ENCODE measurements at regions not wholly inside any gene's neighbourhood (a gene's known extent, or its start where the extent isn't known, plus 50 kb on each side); places are given as distances from the start of the nearest gene placed in this dataset.

GRCh38 chr2:160905862-160906261 lies 254.4 kb upstream of the TANK start:
- Histone ChIP-seq H3K79me2 (ENCODE audit: insufficient read depth, low read length) (no peaks in the 10 kb centered on the region), H3K9me3 (ENCODE audit: low read length) (no peaks in the 10 kb centered on the region), H3K9me2 (ENCODE audit: low read depth, low read length) (no peaks in the 10 kb centered on the region), H4K20me1 (ENCODE audit: insufficient read depth, low read length) (no peaks in the 10 kb centered on the region), H3K4me3 (ENCODE audit: low read depth, low read length, poor library complexity, severe bottlenecking) (no peak overlapping the region), H2AFZ (ENCODE audit: low read length) (no peak overlapping the region), H3K27ac (ENCODE audit: low read depth, low read length, poor library complexity, severe bottlenecking) (no peak overlapping the region), H3K4me2 (ENCODE audit: low read length) (no peak overlapping the region), H3K4me1 (ENCODE audit: insufficient read depth, low read length, severe bottlenecking) (no peaks in the 10 kb centered on the region), H3K27me3 (ENCODE audit: insufficient read depth, low read length) (no peaks in the 10 kb centered on the region), H3K36me3 (ENCODE audit: insufficient read depth, low read length) (no peaks in the 10 kb centered on the region), H3F3A (ENCODE audit: insufficient read depth, low read length) (no peaks in the 10 kb centered on the region), H3K9ac (ENCODE audit: low read length) (no peak overlapping the region)
- TF ChIP-seq EZH2 (IDR thresholded peaks at IDR 0.05; ENCODE audit: borderline replicate concordance, low read length) (no peak), CTCF (IDR thresholded peaks at IDR 0.05; ENCODE audit: low read length) (no peak)

DNA sequence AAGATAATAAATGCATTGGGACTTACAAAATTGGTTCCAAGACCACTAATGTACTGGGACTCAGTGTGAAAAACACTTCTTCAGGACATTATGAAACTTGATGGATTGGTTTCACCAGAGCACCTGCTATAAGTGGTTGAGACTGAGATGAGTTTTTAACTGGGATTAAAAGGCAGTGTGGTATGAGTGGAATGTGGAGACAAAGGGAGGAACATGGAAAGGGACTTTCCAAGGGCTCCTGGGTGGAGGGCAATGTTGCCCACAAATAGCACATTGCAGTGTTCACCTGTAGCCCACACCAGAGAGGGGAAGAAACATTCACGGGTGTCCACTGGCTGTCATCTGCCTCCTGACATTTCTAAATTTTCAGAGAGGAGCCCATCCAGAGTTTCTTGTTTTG lies 253.3 kb upstream of the TANK start:
- Histone ChIP-seq H3K4me1 (ENCODE audit: insufficient read depth, low read length, severe bottlenecking) (no peaks in the 10 kb centered on the region), H3K4me2 (ENCODE audit: low read length) (no peak overlapping the region), H3K4me3 (ENCODE audit: low read depth, low read length, poor library complexity, severe bottlenecking) (no peak overlapping the region), H2AFZ (ENCODE audit: low read length) (no peak overlapping the region), H3K27ac (ENCODE audit: low read depth, low read length, poor library complexity, severe bottlenecking) (no peak overlapping the region), H3K79me2 (ENCODE audit: insufficient read depth, low read length) (no peaks in the 10 kb centered on the region), H3K9me2 (ENCODE audit: low read depth, low read length) (no peaks in the 10 kb centered on the region), H3K9ac (ENCODE audit: low read length) (no peak overlapping the region), H4K20me1 (ENCODE audit: insufficient read depth, low read length) (no peaks in the 10 kb centered on the region), H3K27me3 (ENCODE audit: insufficient read depth, low read length) (no peaks in the 10 kb centered on the region), H3K36me3 (ENCODE audit: insufficient read depth, low read length) (no peaks in the 10 kb centered on the region), H3K9me3 (ENCODE audit: low read length) (no peaks in the 10 kb centered on the region), H3F3A (ENCODE audit: insufficient read depth, low read length) (no peaks in the 10 kb centered on the region)
- TF ChIP-seq CTCF (IDR thresholded peaks at IDR 0.05; ENCODE audit: low read length) (no peak), EZH2 (IDR thresholded peaks at IDR 0.05; ENCODE audit: borderline replicate concordance, low read length) (no peak)

DNA sequence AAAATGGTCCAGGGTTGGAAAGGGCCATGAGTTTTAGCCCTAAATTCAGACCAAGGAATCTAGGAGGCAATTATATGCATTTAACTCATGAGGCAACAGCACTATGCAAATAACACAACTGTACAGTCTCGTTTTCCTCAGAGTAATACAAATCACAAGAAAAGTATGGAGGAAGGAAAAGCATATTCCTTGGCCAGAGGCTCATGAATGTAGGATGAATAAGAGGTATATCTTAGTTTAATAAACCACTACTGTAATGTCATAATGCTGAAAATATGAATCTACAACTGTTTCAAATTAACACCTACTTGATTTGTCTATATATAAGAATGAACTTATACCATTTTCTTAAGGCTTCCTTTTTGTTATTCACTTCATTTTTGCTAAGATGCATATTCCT lies 252.5 kb upstream of the TANK start:
- H3K9ac ChIP-seq (ENCODE audit: low read length), result no peak overlapping the region
- H3F3A ChIP-seq (ENCODE audit: insufficient read depth, low read length), result no peaks in the 10 kb centered on the region
- no peaks in the 10 kb centered on the region for H3K9me2 ChIP-seq (ENCODE audit: low read depth, low read length)
- no peaks in the 10 kb centered on the region for H3K36me3 ChIP-seq (ENCODE audit: insufficient read depth, low read length)
- H2AFZ ChIP-seq (ENCODE audit: low read length), result no peak overlapping the region
- no peaks in the 10 kb centered on the region for H3K79me2 ChIP-seq (ENCODE audit: insufficient read depth, low read length)
- TF ChIP-seq CTCF (IDR thresholded peaks at IDR 0.05; ENCODE audit: low read length) (no peak), EZH2 (IDR thresholded peaks at IDR 0.05; ENCODE audit: borderline replicate concordance, low read length) (no peak)
- H3K4me2 ChIP-seq (ENCODE audit: low read length), result no peak overlapping the region
- no peaks in the 10 kb centered on the region for H3K27me3 ChIP-seq (ENCODE audit: insufficient read depth, low read length)
- no peak overlapping the region for H3K4me3 ChIP-seq (ENCODE audit: low read depth, low read length, poor library complexity, severe bottlenecking)
- H3K4me1 ChIP-seq (ENCODE audit: insufficient read depth, low read length, severe bottlenecking), result no peaks in the 10 kb centered on the region
- H3K27ac ChIP-seq (ENCODE audit: low read depth, low read length, poor library complexity, severe bottlenecking), result no peak overlapping the region
- H3K9me3 ChIP-seq (ENCODE audit: low read length), result no peaks in the 10 kb centered on the region
- H4K20me1 ChIP-seq (ENCODE audit: insufficient read depth, low read length), result no peaks in the 10 kb centered on the region
